Fibroblast of villous mesenchyme (primary cell): ENCODE measurements at regions not wholly inside any gene's neighbourhood (a gene's known extent, or its start where the extent isn't known, plus 50 kb on each side); places are given as distances from the start of the nearest gene placed in this dataset.

Experiments
- DNase-seq: peaks from one replicate; pipeline ENCODE4 v3.0.0-alpha.2; 2010; ENCODE audit warnings: low read depth
- H3K4me3 ChIP-seq: 2 replicates; pipeline ENCODE4 v1.5.1; 2011; ENCODE audit warnings: low read depth, mild to moderate bottlenecking, low read length
- TF ChIP-seq, protein P1 (sequence below): IDR thresholded peaks from 2 replicates; pipeline ENCODE4 v1.5.1; 2012; ENCODE audit warnings: low read depth, mild to moderate bottlenecking, low read length; ENCODE audit not compliant: insufficient read depth

GRCh38 chr18:21191596-21192307 is 50.3 kb upstream of the GREB1L start:
- TF ChIP-seq, protein P1, sequence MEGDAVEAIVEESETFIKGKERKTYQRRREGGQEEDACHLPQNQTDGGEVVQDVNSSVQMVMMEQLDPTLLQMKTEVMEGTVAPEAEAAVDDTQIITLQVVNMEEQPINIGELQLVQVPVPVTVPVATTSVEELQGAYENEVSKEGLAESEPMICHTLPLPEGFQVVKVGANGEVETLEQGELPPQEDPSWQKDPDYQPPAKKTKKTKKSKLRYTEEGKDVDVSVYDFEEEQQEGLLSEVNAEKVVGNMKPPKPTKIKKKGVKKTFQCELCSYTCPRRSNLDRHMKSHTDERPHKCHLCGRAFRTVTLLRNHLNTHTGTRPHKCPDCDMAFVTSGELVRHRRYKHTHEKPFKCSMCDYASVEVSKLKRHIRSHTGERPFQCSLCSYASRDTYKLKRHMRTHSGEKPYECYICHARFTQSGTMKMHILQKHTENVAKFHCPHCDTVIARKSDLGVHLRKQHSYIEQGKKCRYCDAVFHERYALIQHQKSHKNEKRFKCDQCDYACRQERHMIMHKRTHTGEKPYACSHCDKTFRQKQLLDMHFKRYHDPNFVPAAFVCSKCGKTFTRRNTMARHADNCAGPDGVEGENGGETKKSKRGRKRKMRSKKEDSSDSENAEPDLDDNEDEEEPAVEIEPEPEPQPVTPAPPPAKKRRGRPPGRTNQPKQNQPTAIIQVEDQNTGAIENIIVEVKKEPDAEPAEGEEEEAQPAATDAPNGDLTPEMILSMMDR = peak; percentile 78
- peak; percentile 55 for DNase-seq
- no peak overlapping the region for H3K4me3 ChIP-seq
